OCI-LY7 (cell line): ENCODE measurements at regions not wholly inside any gene's neighbourhood (a gene's known extent, or its start where the extent isn't known, plus 50 kb on each side); places are given as distances from the start of the nearest gene placed in this dataset.

ENCODE experiments used
- BruUV-seq: library from RNA; stranded (reverse); fragments of 400-500 nt; replicated peaks from 2 replicates; lab custom pipeline; 2021; lab: Mats Ljungman, UMichigan
- CTCF ChIA-PET: fragments of 300-600 bp; sonication (Branson Sonifier 250); formaldehyde crosslinking; loops from one replicate; lab custom pipeline; 2022; ENCODE audit warnings: antibody characterized with exemption; ENCODE audit not compliant: unreplicated experiment; lab: Charles Lee
- POLR2A ChIA-PET: fragments of 300-600 bp; sonication (Branson Sonifier 250); formaldehyde crosslinking; loops from one replicate; lab custom pipeline; 2022; ENCODE audit warnings: antibody characterized with exemption; lab: Charles Lee
- DNase-seq: peaks from one replicate; pipeline ENCODE4 v3.0.0-alpha.2; 2015; ENCODE audit warnings: low spot score
- H2AFZ ChIP-seq: fragments of 200-600 bp; sonication (generic), shearing (Covaris generic); 2 replicates; pipeline ENCODE4 v1.6.1; 2014; ENCODE audit warnings: mild to moderate bottlenecking, antibody characterized with exemption, low read length, moderate library complexity
- H3K27ac ChIP-seq: fragments of 200-600 bp; sonication (generic); 2 replicates; pipeline ENCODE4 v1.5.1; 2014; ENCODE audit warnings: mixed run types, low read depth, mild to moderate bottlenecking, moderate library complexity, low read length, inconsistent platforms; ENCODE audit not compliant: poor library complexity, severe bottlenecking
- H3K36me3 ChIP-seq: fragments of 200-600 bp; sonication (generic); 2 replicates; pipeline ENCODE4 v1.6.1; 2014; ENCODE audit warnings: mild to moderate bottlenecking, antibody characterized with exemption, low read length, moderate library complexity, mixed read lengths; ENCODE audit not compliant: insufficient read depth
- H3K4me1 ChIP-seq: fragments of 200-600 bp; sonication (generic); 2 replicates; pipeline ENCODE4 v1.5.1; 2014; ENCODE audit warnings: mild to moderate bottlenecking, low read length; ENCODE audit not compliant: insufficient read depth, poor library complexity, severe bottlenecking
- H3K4me2 ChIP-seq: fragments of 200-600 bp; sonication (generic); 2 replicates; pipeline ENCODE4 v1.6.1; 2014; ENCODE audit warnings: mild to moderate bottlenecking, low read length
- H3K4me3 ChIP-seq: fragments of 200-600 bp; sonication (generic); 2 replicates; pipeline ENCODE4 v1.5.1; 2014; ENCODE audit warnings: mild to moderate bottlenecking, low read depth, low read length; ENCODE audit not compliant: poor library complexity, severe bottlenecking
- H3K79me2 ChIP-seq: fragments of 200-600 bp; sonication (generic); 2 replicates; pipeline ENCODE4 v1.6.1; 2016; ENCODE audit warnings: low read depth, mild to moderate bottlenecking, low read length, moderate library complexity, mixed read lengths; ENCODE audit not compliant: insufficient read depth
- H3K9me2 ChIP-seq: fragments of 200-600 bp; sonication (generic); 2 replicates; pipeline ENCODE4 v1.6.1; 2016; ENCODE audit warnings: mild to moderate bottlenecking, low read length, mixed read lengths; ENCODE audit not compliant: insufficient read depth
- H3K9me3 ChIP-seq: fragments of 200-600 bp; sonication (generic); 2 replicates; pipeline ENCODE4 v1.6.1; 2014; ENCODE audit warnings: mild to moderate bottlenecking, mixed run types, low read length, mixed read lengths
- H4K20me1 ChIP-seq: fragments of 200-600 bp; sonication (generic); 2 replicates; pipeline ENCODE4 v1.6.1; 2014; ENCODE audit warnings: mild to moderate bottlenecking, antibody characterized with exemption, low read length, moderate library complexity, mixed read lengths; ENCODE audit not compliant: insufficient read depth
- EZH2phosphoT487 ChIP-seq: fragments of 200-600 bp; sonication (generic); IDR thresholded peaks from 2 replicates; pipeline ENCODE4 v1.6.1; 2018; ENCODE audit warnings: low read depth, borderline replicate concordance, mild to moderate bottlenecking, mixed run types, antibody characterized with exemption, low read length, moderate library complexity, mixed read lengths
- intact Hi-C: fragments of 100-400 bp; cut with micrococcal nuclease; formaldehyde crosslinking; loops from one replicate; pipeline ENCODE4 v1.10.0; 2022; ENCODE audit not compliant: unreplicated experiment
- TF ChIP-seq, protein P1 (sequence below): fragments of 200-600 bp; sonication (generic); conservative IDR thresholded peaks from 2 replicates; pipeline ENCODE4 v1.5.1; 2014; ENCODE audit warnings: mild to moderate bottlenecking, antibody characterized with exemption, low read length, moderate library complexity, mixed read lengths

DNA sequence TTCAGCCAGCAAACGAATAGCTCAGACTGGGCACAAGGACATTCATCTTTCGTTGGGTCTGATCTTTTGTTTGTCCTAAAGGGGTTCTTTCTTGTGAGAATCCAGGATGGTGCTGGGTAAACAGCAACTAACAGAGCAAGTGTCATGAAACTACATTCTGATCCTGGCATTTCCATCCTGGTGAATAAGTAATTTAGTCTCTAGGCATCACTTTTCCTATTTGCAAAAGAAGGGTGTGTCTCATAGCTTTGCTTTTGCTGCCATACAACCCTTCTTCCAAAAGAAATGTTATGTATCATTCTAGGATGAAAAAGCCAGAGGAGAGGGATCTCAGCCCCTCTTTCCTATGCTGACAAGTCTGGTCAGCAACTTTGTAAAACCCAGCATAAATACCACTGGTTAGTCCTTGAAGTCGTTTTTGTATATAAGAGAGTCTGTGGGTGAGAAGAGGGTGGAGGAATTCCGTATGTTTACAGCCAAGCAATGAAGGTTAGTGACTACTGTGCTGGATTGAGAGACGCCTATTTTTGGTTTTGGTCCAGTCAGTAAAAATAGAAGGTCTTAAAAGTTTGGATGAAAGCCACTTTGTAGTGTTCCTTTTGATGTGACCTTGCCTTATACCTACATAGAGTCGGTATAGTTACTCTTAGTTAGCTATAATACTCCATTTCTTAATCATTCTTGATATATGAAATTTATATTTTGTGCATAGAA lies 88.4 kb upstream of the SLC25A13 start:
- Histone ChIP-seq H4K20me1 (no peaks in the 10 kb centered on the region), H3K9me3 (no peaks in the 10 kb centered on the region), H3K4me1 (no peaks in the 10 kb centered on the region), H3K27ac (no peak overlapping the region), H3K36me3 (no peaks in the 10 kb centered on the region), H3K4me3 (no peak overlapping the region), H3K79me2 (no peaks in the 10 kb centered on the region), H3K9me2 (no peaks in the 10 kb centered on the region), H2AFZ (no peak overlapping the region), H3K4me2 (no peak overlapping the region)
- TF ChIP-seq, protein P1, sequence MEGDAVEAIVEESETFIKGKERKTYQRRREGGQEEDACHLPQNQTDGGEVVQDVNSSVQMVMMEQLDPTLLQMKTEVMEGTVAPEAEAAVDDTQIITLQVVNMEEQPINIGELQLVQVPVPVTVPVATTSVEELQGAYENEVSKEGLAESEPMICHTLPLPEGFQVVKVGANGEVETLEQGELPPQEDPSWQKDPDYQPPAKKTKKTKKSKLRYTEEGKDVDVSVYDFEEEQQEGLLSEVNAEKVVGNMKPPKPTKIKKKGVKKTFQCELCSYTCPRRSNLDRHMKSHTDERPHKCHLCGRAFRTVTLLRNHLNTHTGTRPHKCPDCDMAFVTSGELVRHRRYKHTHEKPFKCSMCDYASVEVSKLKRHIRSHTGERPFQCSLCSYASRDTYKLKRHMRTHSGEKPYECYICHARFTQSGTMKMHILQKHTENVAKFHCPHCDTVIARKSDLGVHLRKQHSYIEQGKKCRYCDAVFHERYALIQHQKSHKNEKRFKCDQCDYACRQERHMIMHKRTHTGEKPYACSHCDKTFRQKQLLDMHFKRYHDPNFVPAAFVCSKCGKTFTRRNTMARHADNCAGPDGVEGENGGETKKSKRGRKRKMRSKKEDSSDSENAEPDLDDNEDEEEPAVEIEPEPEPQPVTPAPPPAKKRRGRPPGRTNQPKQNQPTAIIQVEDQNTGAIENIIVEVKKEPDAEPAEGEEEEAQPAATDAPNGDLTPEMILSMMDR, result no peak
- no peak for TF ChIP-seq EZH2phosphoT487
- DNase-seq, result no peak
- ChIA-PET CTCF (no interaction called here), POLR2A (interaction anchor here (0.7 to 1.1 kb wide), 2 partner anchors 21 to 433 kb away, joined by 3 read pairs; no protein-coding TSS in a partner anchor)
- no TSS peak for BruUV-seq
- intact Hi-C loops, result loop anchor here (10.0 kb wide), 1 partner anchor 495 kb away; no protein-coding TSS in a partner anchor

DNA sequence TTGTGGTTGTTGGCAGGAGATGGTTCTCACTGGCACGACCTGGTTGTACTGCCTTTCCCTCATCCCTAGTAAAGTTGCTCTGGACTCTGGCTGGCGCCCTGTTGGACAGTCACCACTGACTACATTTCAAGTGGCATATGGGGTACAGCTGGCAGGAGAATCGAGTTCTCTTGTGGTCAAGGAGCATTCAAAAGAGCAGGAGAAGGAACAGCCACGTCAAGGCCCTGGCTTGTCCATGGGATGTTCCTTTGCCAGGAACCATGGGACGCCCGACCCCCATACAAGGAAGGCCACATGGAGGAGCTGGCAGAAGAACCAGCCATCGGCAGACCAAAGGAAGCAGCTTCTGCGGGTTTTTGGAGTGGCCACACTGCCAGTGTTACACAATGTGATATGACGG lies 87.0 kb upstream of the SLC25A13 start:
- no peaks in the 10 kb centered on the region for H3K79me2 ChIP-seq
- BruUV-seq, result no TSS peak
- no peak overlapping the region for H3K4me2 ChIP-seq
- no peak overlapping the region for H3K4me3 ChIP-seq
- H3K27ac ChIP-seq, result no peak overlapping the region
- DNase-seq, result no peak
- no peak overlapping the region for H2AFZ ChIP-seq
- H3K36me3 ChIP-seq, result no peaks in the 10 kb centered on the region
- ChIA-PET CTCF (no interaction called here), POLR2A (no interaction called here)
- no peaks in the 10 kb centered on the region for H3K9me3 ChIP-seq
- H3K9me2 ChIP-seq, result no peaks in the 10 kb centered on the region
- TF ChIP-seq, protein P1, result no peak
- no peak for TF ChIP-seq EZH2phosphoT487
- no peaks in the 10 kb centered on the region for H3K4me1 ChIP-seq
- H4K20me1 ChIP-seq, result no peaks in the 10 kb centered on the region
- intact Hi-C loops, result no loop called here

DNA sequence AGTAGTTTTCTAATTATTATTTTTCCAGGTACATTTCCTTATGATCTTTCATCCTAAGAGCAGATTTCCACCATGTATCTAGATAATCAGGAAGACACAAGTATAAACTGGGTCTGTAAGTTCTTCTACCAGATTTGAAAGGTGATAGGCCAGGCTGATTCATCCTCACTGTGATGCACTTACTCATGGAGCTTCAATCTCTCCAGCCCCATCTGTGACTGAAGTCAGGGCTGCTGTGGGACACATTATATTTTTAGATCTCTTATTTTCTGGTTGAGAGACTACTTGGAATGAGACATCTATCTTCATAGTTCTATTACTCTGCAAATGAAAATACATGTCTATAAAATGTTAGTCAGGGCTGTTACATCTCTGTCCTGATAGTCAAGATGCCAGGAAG lies 85.5 kb upstream of the SLC25A13 start:
- CTCF ChIA-PET, result no interaction called here
- Histone ChIP-seq H3K79me2 (no peaks in the 10 kb centered on the region), H3K9me3 (no peaks in the 10 kb centered on the region), H3K4me1 (no peaks in the 10 kb centered on the region), H3K36me3 (no peaks in the 10 kb centered on the region), H4K20me1 (no peaks in the 10 kb centered on the region), H3K4me2 (no peak overlapping the region), H3K9me2 (no peaks in the 10 kb centered on the region), H3K4me3 (no peak overlapping the region), H3K27ac (no peak overlapping the region), H2AFZ (no peak overlapping the region)
- POLR2A ChIA-PET, result no interaction called here
- no TSS peak for BruUV-seq
- no peak for TF ChIP-seq EZH2phosphoT487
- TF ChIP-seq, protein P1, result no peak
- DNase-seq, result no peak
- intact Hi-C loops, result no loop called here
